ENCODE measurements at regions not wholly inside any gene's neighbourhood (a gene's known extent, or its start where the extent isn't known, plus 50 kb on each side); places are given as distances from the start of the nearest gene placed in this dataset.
"Not testable (repeated sequence)": the region's sequence is repeated elsewhere in the genome, so short reads cannot be mapped to it uniquely, and the experiment has no call there.

GRCh38 chr1:29946057-29946456 is 709.7 kb downstream of the PTPRU start:
- DNase-seq (ENCODE audit: low read depth), result no peak

- DNase-seq (ENCODE audit: low read depth), result no peak
Measured at GRCh38 chr1:29945426-29945825, 709.1 kb downstream of the PTPRU start.

GRCh38 chr1:29944253-29944905 is 708.1 kb downstream of the PTPRU start:
- no peak for DNase-seq (ENCODE audit: low read depth)

- no peak for DNase-seq (ENCODE audit: low read depth)
Measured at GRCh38 chr1:29943034-29943433, 706.7 kb downstream of the PTPRU start.

GRCh38 chr1:29939079-29939478 is 702.8 kb downstream of the PTPRU start:
- peak; percentile 4 for DNase-seq (ENCODE audit: low read depth)

GRCh38 chr1:29937356-29937755 is 701.0 kb downstream of the PTPRU start:
- no peak for DNase-seq (ENCODE audit: low read depth)

- no peak for DNase-seq (ENCODE audit: low read depth)
Measured at GRCh38 chr1:29936031-29936544, 699.8 kb downstream of the PTPRU start.

- no peak for DNase-seq (ENCODE audit: low read depth)
Measured at GRCh38 chr1:29934255-29934772, 698.0 kb downstream of the PTPRU start.

- peak; percentile 48 for DNase-seq (ENCODE audit: low read depth)
Measured at GRCh38 chr1:29933067-29933466, 696.7 kb downstream of the PTPRU start.

GRCh38 chr1:29932626-29933025 is 696.3 kb downstream of the PTPRU start:
- DNase-seq (ENCODE audit: low read depth), result no peak

- no peak for DNase-seq (ENCODE audit: low read depth)
Measured at GRCh38 chr1:29931477-29932175, 695.3 kb downstream of the PTPRU start.

- DNase-seq (ENCODE audit: low read depth), result no peak
Measured at GRCh38 chr1:29925058-29925457, 688.7 kb downstream of the PTPRU start.

GRCh38 chr1:29924017-29924431 is 687.7 kb downstream of the PTPRU start:
- DNase-seq (ENCODE audit: low read depth), result no peak

GRCh38 chr1:29921741-29922140 is 685.4 kb downstream of the PTPRU start:
- DNase-seq (ENCODE audit: low read depth), result no peak

- DNase-seq (ENCODE audit: low read depth), result no peak
Measured at GRCh38 chr1:29920784-29921183, 684.5 kb downstream of the PTPRU start.

- no peak for DNase-seq (ENCODE audit: low read depth)
Measured at GRCh38 chr1:29920316-29920715, 684.0 kb downstream of the PTPRU start.

- not testable (repeated sequence) for DNase-seq (ENCODE audit: low read depth)
Measured at GRCh38 chr1:29919041-29919440, 682.7 kb downstream of the PTPRU start.

- DNase-seq (ENCODE audit: low read depth), result no peak
Measured at GRCh38 chr1:29916656-29917369, 680.5 kb downstream of the PTPRU start.

GRCh38 chr1:29914936-29915335 is 678.6 kb downstream of the PTPRU start:
- no peak for DNase-seq (ENCODE audit: low read depth)

GRCh38 chr1:29912425-29912824 is 676.1 kb downstream of the PTPRU start:
- peak; percentile 33 for DNase-seq (ENCODE audit: low read depth)

- DNase-seq (ENCODE audit: low read depth), result no peak
Measured at GRCh38 chr1:29909962-29910361, 673.6 kb downstream of the PTPRU start.

- no peak for DNase-seq (ENCODE audit: low read depth)
Measured at GRCh38 chr1:29907596-29907995, 671.3 kb downstream of the PTPRU start.

Measured in M059J (cell line).